Right ventricle myocardium superior (tissue), 1 donor: ENCODE measurements at regions not wholly inside any gene's neighbourhood (a gene's known extent, or its start where the extent isn't known, plus 50 kb on each side); places are given as distances from the start of the nearest gene placed in this dataset.
A peak's percentile ranks its signal among the peaks of the same experiment; 100 is the strongest.

Experiments
- ATAC-seq: fragments of 200-7000 bp; cut with Tn5 transposase; one replicate; pipeline ENCODE4 v1.9.1; 2020; ENCODE audit warnings: mild to moderate bottlenecking; ENCODE audit not compliant: poor library complexity
- DNase-seq: peaks from one replicate; pipeline ENCODE4 v3.0.0-alpha.2; 2020
- intact Hi-C: fragments of 100-400 bp; cut with DNase I; formaldehyde crosslinking; loops from one replicate; pipeline ENCODE4 v1.11.2; 2022
- donor health status: DM: no; HTN: yes; CAD: no; lungs with severe emphysema.

- intact Hi-C loops = no loop called here
- no peak for ATAC-seq
- no peak for DNase-seq
Measured at GRCh38 chr2:173678186-173678585, 287.0 kb downstream of the SP3 start.

GRCh38 chr2:173680574-173680973 is 284.6 kb downstream of the SP3 start:
- ATAC-seq (no peak), DNase-seq (no peak)
- intact Hi-C loops = no loop called here

GRCh38 chr2:173681881-173682650 is 283.1 kb downstream of the SP3 start:
- no peak for ATAC-seq
- intact Hi-C loops = no loop called here
- DNase-seq = no peak

- ATAC-seq (no peak), DNase-seq (no peak)
- intact Hi-C loops = no loop called here
Measured at GRCh38 chr2:173684896-173685459, 280.2 kb downstream of the SP3 start.

- intact Hi-C loops = no loop called here
- no peak for ATAC-seq
- no peak for DNase-seq
Measured at GRCh38 chr2:173690349-173690748, 274.8 kb downstream of the SP3 start.

- intact Hi-C loops = no loop called here
- DNase-seq = no peak
- ATAC-seq = peak; percentile 49
Measured at GRCh38 chr2:173692068-173692467, 273.1 kb downstream of the SP3 start.

- no peak for ATAC-seq
- DNase-seq = no peak
- intact Hi-C loops = no loop called here
Measured at GRCh38 chr2:173693044-173693589, 272.1 kb downstream of the SP3 start.

GRCh38 chr2:173696274-173696673 is 268.9 kb downstream of the SP3 start:
- ATAC-seq = no peak

GRCh38 chr2:173697929-173698328 is 267.2 kb downstream of the SP3 start:
- intact Hi-C loops = no loop called here
- DNase-seq (no peak), ATAC-seq (no peak)

More at GRCh38 chr2:173696274-173696673, 268.9 kb downstream of the SP3 start:
- intact Hi-C loops = no loop called here
- DNase-seq = no peak

GRCh38 chr2:173705656-173706055 is 259.5 kb downstream of the SP3 start:
- no peak for ATAC-seq
- no peak for DNase-seq
- intact Hi-C loops = no loop called here

GRCh38 chr2:173706936-173707335 is 258.2 kb downstream of the SP3 start:
- ATAC-seq = peak; percentile 41
- intact Hi-C loops = no loop called here
- DNase-seq = no peak

- ATAC-seq (peak; percentile 79), DNase-seq (no peak)
- intact Hi-C loops = no loop called here
Measured at GRCh38 chr2:173708806-173709205, 256.4 kb downstream of the SP3 start.

- intact Hi-C loops = no loop called here
- no peak for ATAC-seq
- DNase-seq = no peak
Measured at GRCh38 chr2:173711816-173712215, 253.4 kb downstream of the SP3 start.

- DNase-seq (no peak), ATAC-seq (no peak)
- intact Hi-C loops = no loop called here
Measured at GRCh38 chr2:173713904-173714555, 251.1 kb downstream of the SP3 start.

GRCh38 chr2:173715441-173715840 is 249.7 kb downstream of the SP3 start:
- intact Hi-C loops = no loop called here
- no peak for DNase-seq
- ATAC-seq = no peak

GRCh38 chr2:173716458-173717052 is 248.6 kb downstream of the SP3 start:
- intact Hi-C loops = no loop called here
- ATAC-seq = no peak
- no peak for DNase-seq

GRCh38 chr2:173719471-173719870 is 245.7 kb downstream of the SP3 start:
- intact Hi-C loops = no loop called here
- no peak for ATAC-seq
- no peak for DNase-seq

GRCh38 chr2:173720306-173720705 is 244.9 kb downstream of the SP3 start:
- intact Hi-C loops = no loop called here
- no peak for ATAC-seq
- DNase-seq = no peak

GRCh38 chr2:173734797-173735196 is 230.4 kb downstream of the SP3 start:
- DNase-seq (no peak), ATAC-seq (no peak)
- intact Hi-C loops = no loop called here
